ENCODE measurements at regions not wholly inside any gene's neighbourhood (a gene's known extent, or its start where the extent isn't known, plus 50 kb on each side); places are given as distances from the start of the nearest gene placed in this dataset.

DNA sequence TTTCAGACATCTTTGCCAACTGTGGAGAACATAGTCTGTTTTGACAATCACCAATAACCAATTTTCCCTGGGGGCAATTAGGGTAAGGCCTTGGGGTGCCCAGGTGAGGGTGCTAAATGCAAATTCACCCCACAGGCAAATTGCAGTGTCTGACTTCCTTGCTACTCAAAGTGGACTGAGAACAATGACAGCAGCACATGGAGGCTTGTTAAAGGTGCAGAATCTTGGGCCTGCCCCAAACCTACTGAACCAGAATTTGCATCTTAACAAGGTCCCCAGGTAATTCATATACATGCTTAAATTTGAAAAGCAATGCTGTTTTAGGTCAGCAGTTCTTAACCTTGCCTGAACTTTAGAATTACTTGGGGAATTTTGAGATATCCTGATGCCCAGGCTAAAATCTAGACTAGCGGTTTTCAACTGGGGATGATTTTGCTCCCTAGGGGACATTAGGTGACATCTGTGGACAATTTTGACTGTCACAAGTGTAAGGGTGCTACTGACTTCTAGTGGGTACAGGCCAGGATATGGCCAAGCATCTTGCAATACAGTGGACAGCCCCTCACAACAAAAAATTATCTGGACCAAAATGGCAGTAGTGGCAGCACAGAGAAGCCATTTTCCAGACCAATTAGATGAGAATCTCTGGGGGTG lies 80.2 kb upstream of the GCFC2 start:
- no peak for DNase-seq

DNA sequence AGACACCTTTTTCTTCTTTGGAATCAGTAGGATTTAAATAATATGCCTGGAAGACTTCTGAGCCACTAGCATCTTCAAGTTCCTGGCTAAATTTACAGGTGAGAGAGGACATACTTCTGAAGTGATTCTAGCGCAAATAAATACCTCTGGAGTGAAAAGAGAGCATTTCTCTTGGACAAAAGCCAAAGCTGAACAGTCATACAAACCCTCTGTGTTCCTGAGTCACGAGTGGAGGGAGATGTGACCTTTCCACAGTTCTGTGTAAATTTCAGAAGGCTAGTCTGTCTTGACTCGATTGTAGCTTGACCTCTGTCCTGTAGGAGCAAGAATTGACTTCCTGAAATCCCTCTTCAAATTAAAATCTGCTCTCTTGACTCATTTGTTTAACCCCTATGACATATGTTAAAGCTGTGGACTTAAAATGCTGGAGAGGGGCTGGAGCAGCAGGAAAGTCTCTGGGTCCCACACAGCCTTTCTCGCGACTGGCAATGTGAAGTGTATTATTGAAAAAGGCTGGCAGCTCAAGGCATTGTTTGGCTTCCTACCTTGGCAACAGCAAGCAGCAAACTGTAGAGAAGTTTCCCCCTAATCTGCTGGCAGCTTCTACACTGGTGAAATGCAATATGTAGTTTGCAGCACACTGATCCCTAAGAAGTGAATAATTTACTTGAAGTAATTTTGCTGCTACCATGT lies 79.6 kb upstream of the GCFC2 start:
- DNase-seq: peak; percentile 29

DNA sequence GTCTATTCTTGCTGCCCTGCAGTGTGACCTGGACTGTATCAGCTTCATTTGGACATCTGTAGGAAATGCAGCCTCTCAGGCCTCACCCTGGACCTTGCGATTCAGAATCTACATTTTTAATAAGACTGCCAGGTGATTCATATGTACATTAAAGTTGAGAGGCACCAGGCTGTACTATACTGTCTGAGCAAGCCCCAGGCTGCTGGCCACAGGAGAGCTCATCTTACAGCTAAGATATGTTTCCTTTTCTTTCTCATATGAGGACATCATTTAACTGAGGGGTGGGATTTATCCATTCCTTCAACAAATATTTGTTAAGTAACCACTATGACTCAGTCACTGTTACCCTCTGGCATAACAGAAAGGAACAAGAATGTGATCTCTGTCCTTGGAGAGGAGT lies 78.2 kb upstream of the GCFC2 start:
- peak; percentile 29 for DNase-seq

DNA sequence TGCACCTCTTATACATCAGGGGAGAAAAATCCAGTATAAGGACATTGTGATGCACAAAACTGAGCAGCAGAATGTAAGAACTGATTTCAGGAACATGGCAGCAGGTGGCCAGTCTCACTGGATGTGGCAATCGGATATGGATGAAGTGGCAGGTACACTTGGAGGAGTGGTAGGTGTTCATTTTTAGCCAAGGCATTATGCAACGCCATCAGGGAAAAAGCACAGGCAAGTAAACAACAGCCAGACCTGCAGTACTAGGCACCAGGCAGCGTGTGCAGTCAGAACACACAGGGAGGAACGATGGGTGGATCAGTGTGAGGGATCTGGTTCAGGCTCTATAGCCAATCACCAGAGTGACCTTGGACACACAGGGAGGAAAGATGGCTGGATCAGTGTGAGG lies 77.4 kb upstream of the GCFC2 start:
- no peak for DNase-seq

DNA sequence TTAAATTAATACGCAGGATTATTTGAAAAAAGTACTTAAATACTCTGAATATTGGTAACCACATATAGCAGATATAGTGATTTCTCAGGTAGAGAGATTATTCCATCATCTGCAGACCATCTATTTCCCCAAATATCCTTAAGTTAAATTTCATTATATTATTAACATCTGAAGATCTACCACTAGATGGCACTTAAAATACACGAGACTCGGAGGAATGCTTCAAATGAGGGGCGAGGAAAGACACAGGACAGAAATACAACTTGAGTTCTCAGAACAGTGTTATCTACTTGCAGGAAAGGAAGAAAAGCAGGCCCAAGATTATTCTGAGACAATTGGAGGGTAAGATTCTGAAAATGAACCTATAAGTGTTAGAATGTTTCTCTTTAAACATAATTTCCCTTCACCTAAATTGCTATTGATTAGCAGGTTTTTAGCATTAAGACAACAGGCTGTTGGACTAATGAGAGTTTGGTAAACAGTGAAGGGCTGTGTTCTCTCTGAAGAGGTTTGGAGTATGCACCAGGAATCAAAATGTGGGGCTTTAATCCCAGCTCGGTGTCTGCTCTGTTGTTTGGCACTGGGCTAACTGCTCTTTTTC lies 76.9 kb upstream of the GCFC2 start:
- DNase-seq: peak; percentile 74

DNA sequence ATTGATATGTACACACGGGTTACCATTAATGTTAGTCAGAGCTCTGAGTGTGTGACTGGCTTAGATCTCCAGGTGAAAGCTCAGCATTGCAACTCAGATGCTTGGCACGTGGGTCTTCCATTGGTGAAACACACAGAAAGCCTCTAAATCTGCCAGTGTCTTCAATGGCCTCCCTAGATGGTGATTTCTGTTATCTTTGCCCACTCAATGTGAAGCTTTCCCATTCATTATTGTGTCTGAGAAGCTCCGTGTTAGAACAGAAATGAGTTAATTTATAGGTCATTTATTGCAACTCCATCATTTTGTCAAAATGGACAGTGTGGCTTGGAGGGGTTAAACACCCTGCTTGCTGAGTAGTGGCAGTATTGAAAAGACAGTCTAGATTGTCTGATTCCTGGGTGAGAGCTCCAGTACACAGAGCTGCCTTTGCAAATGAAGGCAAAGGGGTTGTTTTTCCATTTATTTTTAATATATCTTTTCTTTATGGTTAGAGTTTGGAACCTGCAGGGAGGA lies 64.7 kb upstream of the GCFC2 start:
- DNase-seq: no peak

DNA sequence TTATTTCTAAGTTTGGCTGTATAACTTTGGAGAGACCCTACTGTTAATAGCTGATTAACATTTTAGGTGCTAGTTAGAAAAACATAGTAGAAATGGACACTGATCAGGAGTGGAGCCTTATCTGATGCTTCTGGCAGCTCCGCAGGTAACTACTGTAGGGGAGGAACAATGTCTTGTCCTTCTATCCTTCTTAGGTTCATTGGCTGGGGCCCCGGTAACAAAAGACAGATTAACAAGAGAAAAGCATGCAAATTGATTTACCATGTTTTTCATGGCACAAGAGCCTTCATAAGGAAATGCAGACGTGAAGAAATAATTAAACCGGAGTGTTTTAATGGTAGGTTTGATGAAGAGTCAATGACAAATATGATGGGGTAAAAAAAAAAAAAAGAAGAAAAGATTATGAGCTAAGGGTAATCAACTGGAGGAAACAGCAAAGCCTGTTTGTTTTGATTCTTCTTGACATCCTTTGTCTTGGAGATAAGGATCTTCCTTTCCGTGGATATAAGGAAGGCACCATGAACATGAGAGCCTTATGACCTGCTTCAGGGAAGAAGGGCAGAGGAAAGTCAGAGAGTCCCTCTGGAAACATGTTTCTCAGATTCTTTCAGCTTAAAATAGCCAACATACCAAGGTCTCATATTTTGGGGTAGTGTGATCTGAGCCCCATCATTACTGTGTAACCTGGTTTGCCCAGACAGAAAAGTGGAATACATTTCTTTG lies 62.4 kb upstream of the GCFC2 start:
- no peak for DNase-seq

DNA sequence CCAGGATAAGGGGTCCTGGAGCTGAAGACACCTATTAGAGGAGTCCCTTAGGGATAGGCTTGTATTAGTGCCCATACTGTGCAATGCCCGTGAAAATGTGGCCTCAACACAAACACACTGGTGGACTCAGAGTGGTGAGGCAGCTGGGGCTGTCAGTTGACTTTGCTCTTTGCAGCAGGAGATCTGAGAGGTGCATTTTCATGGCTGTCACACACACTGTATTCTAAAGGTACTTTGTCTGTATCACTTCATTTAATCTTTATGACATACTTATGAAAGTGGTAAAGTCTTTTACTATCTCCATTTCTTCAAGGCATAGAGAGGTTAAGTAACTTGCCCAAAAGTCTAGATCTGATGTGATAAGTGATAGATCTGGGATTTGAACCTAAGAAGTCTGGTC lies 55.1 kb upstream of the GCFC2 start:
- no peak for DNase-seq

DNA sequence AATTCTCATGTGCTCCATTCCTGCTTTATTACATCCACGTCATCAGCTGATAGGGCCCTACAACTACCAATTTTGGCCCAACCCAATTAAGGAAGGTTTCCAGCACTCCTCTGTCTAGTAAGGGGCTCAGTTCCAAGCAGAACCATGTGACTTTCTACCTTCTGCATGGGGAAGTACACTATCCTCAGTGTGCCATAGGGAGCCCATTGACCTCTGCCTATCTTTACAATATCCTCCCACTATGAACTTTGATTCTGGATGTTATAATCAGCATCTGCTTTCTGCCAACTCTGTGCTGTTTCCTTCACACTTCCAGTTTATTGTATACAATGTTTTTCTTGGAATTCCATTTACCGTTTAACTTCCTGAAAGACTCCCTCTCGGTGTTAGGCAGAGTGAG lies 53.9 kb upstream of the GCFC2 start:
- no peak for DNase-seq
